ENCODE measurements at regions not wholly inside any gene's neighbourhood (a gene's known extent, or its start where the extent isn't known, plus 50 kb on each side); places are given as distances from the start of the nearest gene placed in this dataset.

DNA sequence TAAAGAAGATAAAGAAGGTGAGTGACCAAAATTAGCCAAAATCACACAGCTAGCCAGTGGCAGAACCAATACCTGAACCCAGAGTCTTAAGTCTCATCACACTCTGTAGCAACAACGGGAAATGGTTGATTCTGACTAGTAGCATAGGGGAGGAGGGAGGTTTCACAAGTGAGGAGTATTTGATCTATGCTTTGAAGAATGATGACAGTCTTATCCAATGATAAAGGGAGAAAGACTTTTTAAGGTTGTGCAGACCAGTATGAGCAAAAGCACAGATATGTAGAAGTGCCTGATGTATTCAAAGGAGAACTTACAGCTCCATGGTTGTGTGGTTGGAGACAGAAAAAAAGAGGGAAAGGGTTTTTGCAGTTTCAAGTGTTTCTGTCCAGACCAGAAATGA is 50.7 kb upstream of the LINC00305 start:
- Histone ChIP-seq H3K4me1 (no peaks in the 10 kb centered on the region), H3K36me3 (no peaks in the 10 kb centered on the region), H3K9me3 (no peaks in the 10 kb centered on the region), H3K27ac (no peak overlapping the region), H3K4me3 (no peak overlapping the region), H3K27me3 (no peaks in the 10 kb centered on the region)
- DNase-seq (ENCODE audit: low spot score in 2 of 2), result no peak
- intact Hi-C loops (cut with DNase I; ENCODE audit: low total_unique reads), result no loop called here
- no peak for TF ChIP-seq POLR2A (IDR thresholded peaks at IDR 0.05)
- TF ChIP-seq, protein P1, sequence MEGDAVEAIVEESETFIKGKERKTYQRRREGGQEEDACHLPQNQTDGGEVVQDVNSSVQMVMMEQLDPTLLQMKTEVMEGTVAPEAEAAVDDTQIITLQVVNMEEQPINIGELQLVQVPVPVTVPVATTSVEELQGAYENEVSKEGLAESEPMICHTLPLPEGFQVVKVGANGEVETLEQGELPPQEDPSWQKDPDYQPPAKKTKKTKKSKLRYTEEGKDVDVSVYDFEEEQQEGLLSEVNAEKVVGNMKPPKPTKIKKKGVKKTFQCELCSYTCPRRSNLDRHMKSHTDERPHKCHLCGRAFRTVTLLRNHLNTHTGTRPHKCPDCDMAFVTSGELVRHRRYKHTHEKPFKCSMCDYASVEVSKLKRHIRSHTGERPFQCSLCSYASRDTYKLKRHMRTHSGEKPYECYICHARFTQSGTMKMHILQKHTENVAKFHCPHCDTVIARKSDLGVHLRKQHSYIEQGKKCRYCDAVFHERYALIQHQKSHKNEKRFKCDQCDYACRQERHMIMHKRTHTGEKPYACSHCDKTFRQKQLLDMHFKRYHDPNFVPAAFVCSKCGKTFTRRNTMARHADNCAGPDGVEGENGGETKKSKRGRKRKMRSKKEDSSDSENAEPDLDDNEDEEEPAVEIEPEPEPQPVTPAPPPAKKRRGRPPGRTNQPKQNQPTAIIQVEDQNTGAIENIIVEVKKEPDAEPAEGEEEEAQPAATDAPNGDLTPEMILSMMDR (IDR thresholded peaks at IDR 0.05), result no peak
- TF ChIP-seq POLR2AphosphoS5 (IDR thresholded peaks at IDR 0.05), result no peak
